ENCODE measurements at regions not wholly inside any gene's neighbourhood (a gene's known extent, or its start where the extent isn't known, plus 50 kb on each side); places are given as distances from the start of the nearest gene placed in this dataset.

GRCh38 chr9:14508884-14509283, 184.3 kb downstream of the ZDHHC21 start:
- TF ChIP-seq, protein P1, sequence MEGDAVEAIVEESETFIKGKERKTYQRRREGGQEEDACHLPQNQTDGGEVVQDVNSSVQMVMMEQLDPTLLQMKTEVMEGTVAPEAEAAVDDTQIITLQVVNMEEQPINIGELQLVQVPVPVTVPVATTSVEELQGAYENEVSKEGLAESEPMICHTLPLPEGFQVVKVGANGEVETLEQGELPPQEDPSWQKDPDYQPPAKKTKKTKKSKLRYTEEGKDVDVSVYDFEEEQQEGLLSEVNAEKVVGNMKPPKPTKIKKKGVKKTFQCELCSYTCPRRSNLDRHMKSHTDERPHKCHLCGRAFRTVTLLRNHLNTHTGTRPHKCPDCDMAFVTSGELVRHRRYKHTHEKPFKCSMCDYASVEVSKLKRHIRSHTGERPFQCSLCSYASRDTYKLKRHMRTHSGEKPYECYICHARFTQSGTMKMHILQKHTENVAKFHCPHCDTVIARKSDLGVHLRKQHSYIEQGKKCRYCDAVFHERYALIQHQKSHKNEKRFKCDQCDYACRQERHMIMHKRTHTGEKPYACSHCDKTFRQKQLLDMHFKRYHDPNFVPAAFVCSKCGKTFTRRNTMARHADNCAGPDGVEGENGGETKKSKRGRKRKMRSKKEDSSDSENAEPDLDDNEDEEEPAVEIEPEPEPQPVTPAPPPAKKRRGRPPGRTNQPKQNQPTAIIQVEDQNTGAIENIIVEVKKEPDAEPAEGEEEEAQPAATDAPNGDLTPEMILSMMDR (IDR thresholded peaks at IDR 0.05 in 4 of 5, conservative IDR thresholded peaks at IDR 0.05 in 1 of 5): no peak
- no peak for TF ChIP-seq POLR2A (IDR thresholded peaks at IDR 0.05)

Data from gastrocnemius medialis (tissue), 4 donors.